IMR-90 (cell line): ENCODE measurements at regions not wholly inside any gene's neighbourhood (a gene's known extent, or its start where the extent isn't known, plus 50 kb on each side); places are given as distances from the start of the nearest gene placed in this dataset.

Source experiments
- ATAC-seq: fragments of 200-7000 bp; cut with Tn5 transposase; 2 replicates; pipeline ENCODE4 v1.9.1; 2020; ENCODE audit warnings: low read depth, mild to moderate bottlenecking, moderate library complexity
- BruUV-seq: library from RNA; stranded (reverse); fragments of 400-500 nt; replicated peaks from 2 replicates; lab custom pipeline; 2021; lab: Mats Ljungman, UMichigan
- CTCF ChIA-PET: fragments of 300-600 bp; formaldehyde crosslinking; extraction: SDS; loops from one replicate; lab custom pipeline; 2021; ENCODE audit warnings: antibody characterized with exemption; lab: Yijun Ruan, JAX
- POLR2A ChIA-PET: fragments of 300-600 bp; sonication (Branson Sonifier 250); formaldehyde crosslinking; loops from one replicate; lab custom pipeline; 2022; ENCODE audit warnings: antibody characterized with exemption; ENCODE audit not compliant: unreplicated experiment; lab: Charles Lee
- DNase-seq: peaks from one replicate; pipeline ENCODE4 v3.0.0; 2013
- H2AFZ ChIP-seq: replicated peaks from 2 replicates; pipeline ENCODE3; 2013; ENCODE audit warnings: low read length, mild to moderate bottlenecking; ENCODE audit not compliant: poor library complexity
- H2AK5ac ChIP-seq: 2 replicates; pipeline ENCODE4 v1.6.1; 2013; ENCODE audit warnings: low read depth, low read length, inconsistent platforms
- H2AK9ac ChIP-seq: replicated peaks from 2 replicates; pipeline ENCODE3; 2013; ENCODE audit warnings: mild to moderate bottlenecking, low read depth, low read length, moderate library complexity; ENCODE audit not compliant: poor library complexity
- H2BK120ac ChIP-seq: 2 replicates; pipeline ENCODE4 v1.6.1; 2013; ENCODE audit warnings: low read depth, low read length, inconsistent platforms
- H2BK15ac ChIP-seq: 3 replicates; pipeline ENCODE4 v1.6.1; 2013; ENCODE audit warnings: low read depth, low read length, inconsistent platforms
- H2BK20ac ChIP-seq: 2 replicates; pipeline ENCODE4 v1.6.1; 2013; ENCODE audit warnings: low read depth, mild to moderate bottlenecking, inconsistent platforms, low read length, moderate library complexity
- H2BK5ac ChIP-seq: 2 replicates; pipeline ENCODE4 v1.6.1; 2013; ENCODE audit warnings: mild to moderate bottlenecking, low read depth, low read length, inconsistent platforms; ENCODE audit not compliant: poor library complexity, severe bottlenecking
- H3K14ac ChIP-seq: replicated peaks from 2 replicates; pipeline ENCODE4 v1.6.1; 2013; ENCODE audit warnings: low read depth, low read length, inconsistent platforms
- H3K18ac ChIP-seq: 2 replicates; pipeline ENCODE4 v1.6.1; 2013; ENCODE audit warnings: low read depth, low read length, control low read depth
- H3K23ac ChIP-seq: 2 replicates; pipeline ENCODE4 v1.6.1; 2013; ENCODE audit warnings: low read depth, low read length, inconsistent platforms
- H3K27ac ChIP-seq: 2 replicates; pipeline ENCODE4 v1.5.1; 2013; ENCODE audit warnings: mild to moderate bottlenecking, control low read depth, low read length; ENCODE audit not compliant: insufficient read depth
- H3K27me3 ChIP-seq: 2 replicates; pipeline ENCODE4 v1.6.1; 2013; ENCODE audit warnings: low read length; ENCODE audit not compliant: control insufficient read depth, insufficient read depth
- H3K36me3 ChIP-seq: 2 replicates; pipeline ENCODE4 v1.6.1; 2013; ENCODE audit warnings: low read length, mixed read lengths; ENCODE audit not compliant: control insufficient read depth, insufficient read depth
- H3K4ac ChIP-seq: 2 replicates; pipeline ENCODE4 v1.6.1; 2013; ENCODE audit warnings: low read depth, low read length, inconsistent platforms
- H3K4me1 ChIP-seq: 2 replicates; pipeline ENCODE4 v1.6.1; 2013; ENCODE audit warnings: low read length, mixed read lengths; ENCODE audit not compliant: control insufficient read depth, insufficient read depth
- H3K4me2 ChIP-seq: 2 replicates; pipeline ENCODE4 v1.6.1; 2013; ENCODE audit warnings: low read depth, mild to moderate bottlenecking, control low read depth, low read length, moderate library complexity
- H3K4me3 ChIP-seq: 2 replicates; pipeline ENCODE4 v1.5.1; 2013; ENCODE audit warnings: low read depth, mild to moderate bottlenecking, control low read depth, low read length, moderate library complexity; ENCODE audit not compliant: insufficient read depth
- H3K56ac ChIP-seq: 2 replicates; pipeline ENCODE4 v1.6.1; 2013; ENCODE audit warnings: low read length, inconsistent platforms; ENCODE audit not compliant: insufficient read depth; ENCODE audit errors: extremely low read depth
- H3K79me1 ChIP-seq, 2 experiments: 2 replicates each; pipeline ENCODE4 v1.6.1; 2013; ENCODE audit warnings: low read length in 2 of 2, inconsistent platforms in 1 of 2, low read depth in 1 of 2
- H3K9ac ChIP-seq: 2 replicates; pipeline ENCODE4 v1.6.1; 2013; ENCODE audit warnings: low read depth, low read length, control low read depth
- H3K9me1 ChIP-seq: 2 replicates; pipeline ENCODE4 v1.6.1; 2013; ENCODE audit warnings: low read length, inconsistent platforms; ENCODE audit not compliant: insufficient read depth
- H3K9me3 ChIP-seq: 2 replicates; pipeline ENCODE4 v1.6.1; 2013; ENCODE audit warnings: low read length; ENCODE audit not compliant: control insufficient read depth, insufficient read depth
- H4K20me1 ChIP-seq: 2 replicates; pipeline ENCODE4 v1.6.1; 2013; ENCODE audit warnings: low read length, inconsistent platforms; ENCODE audit not compliant: insufficient read depth
- H4K5ac ChIP-seq: 2 replicates; pipeline ENCODE4 v1.6.1; 2013; ENCODE audit warnings: mild to moderate bottlenecking, low read depth, low read length, control low read depth
- H4K8ac ChIP-seq, 2 experiments: 2 replicates each; pipeline ENCODE4 v1.6.1; 2013; ENCODE audit warnings: low read depth in 2 of 2, low read length in 2 of 2, control low read depth in 1 of 2, inconsistent platforms in 1 of 2
- H4K91ac ChIP-seq: 2 replicates; pipeline ENCODE4 v1.6.1; 2013; ENCODE audit warnings: low read depth, low read length, inconsistent platforms; ENCODE audit not compliant: insufficient read depth
- CHD1 ChIP-seq: IDR thresholded peaks from 2 replicates; pipeline ENCODE4 v1.6.1; 2012; ENCODE audit warnings: low read depth, low read length, improper control_type of control experiment
- CTCF ChIP-seq: conservative IDR thresholded peaks from 2 replicates; pipeline ENCODE4 v1.5.1; 2012; ENCODE audit warnings: mild to moderate bottlenecking, low read depth, low read length, improper control_type of control experiment
- ELK1 ChIP-seq: fragments of 150-350 bp; IDR thresholded peaks from 2 replicates; pipeline ENCODE4 v1.6.1; 2016; ENCODE audit warnings: low read depth, mild to moderate bottlenecking, low read length, moderate library complexity, borderline replicate concordance
- MAFK ChIP-seq: IDR thresholded peaks from 2 replicates; pipeline ENCODE4 v1.6.1; 2012; ENCODE audit warnings: low read depth, low read length, improper control_type of control experiment
- MAZ ChIP-seq: IDR thresholded peaks from 2 replicates; pipeline ENCODE4 v1.6.1; 2012; ENCODE audit warnings: low read depth, mild to moderate bottlenecking, low read length, improper control_type of control experiment, moderate library complexity, borderline replicate concordance
- MXI1 ChIP-seq: IDR thresholded peaks from 2 replicates; pipeline ENCODE4 v1.6.1; 2012; ENCODE audit warnings: low read depth, mild to moderate bottlenecking, low read length, moderate library complexity, borderline replicate concordance
- NFE2L2 ChIP-seq: fragments of 150-350 bp; IDR thresholded peaks from 2 replicates; pipeline ENCODE4 v1.6.1; 2016; ENCODE audit warnings: low read depth, mild to moderate bottlenecking, low read length
- RCOR1 ChIP-seq: IDR thresholded peaks from 2 replicates; pipeline ENCODE4 v1.6.1; 2012; ENCODE audit warnings: mild to moderate bottlenecking, low read length, improper control_type of control experiment; ENCODE audit not compliant: insufficient replicate concordance
- RFX5 ChIP-seq: IDR thresholded peaks from 2 replicates; pipeline ENCODE4 v1.8.0; 2012; ENCODE audit warnings: low read depth, mild to moderate bottlenecking, low read length, moderate library complexity
- SMC3 ChIP-seq: fragments of 150-350 bp; IDR thresholded peaks from 2 replicates; pipeline ENCODE4 v1.6.1; 2016; ENCODE audit warnings: low read depth, mild to moderate bottlenecking, antibody characterized with exemption, low read length, moderate library complexity
- USF2 ChIP-seq: fragments of 150-350 bp; IDR thresholded peaks from 2 replicates; pipeline ENCODE4 v1.6.1; 2017; ENCODE audit warnings: mild to moderate bottlenecking, antibody characterized with exemption, low read length, low read depth
- WGBS, 2 experiments: methylation state at CpG; one replicate each; pipeline versions ENCODE4 v1.1.5 to v1.1.7; 2013; ENCODE audit warnings: missing lambda C conversion rate in 2 of 2; ENCODE audit not compliant: insufficient read length in 1 of 2; ENCODE audit errors: extremely low coverage in 2 of 2; 5-methylcytosine and 5-hydroxymethylcytosine counted together
- dilution Hi-C: fragments of 300-500 bp; cut with HindIII; formaldehyde crosslinking; loops from one replicate; pipeline ENCODE4 v1.14.3; 2018; ENCODE audit warnings: low sequenced_read_pairs; ENCODE audit not compliant: unreplicated experiment
- in situ Hi-C: fragments of 300-500 bp; cut with MboI; formaldehyde crosslinking; loops from 3 replicates; pipeline ENCODE4 v1.14.3; 2019; ENCODE audit warnings: low sequenced_read_pairs, inconsistent platforms, mixed read lengths
- intact Hi-C: fragments of 100-400 bp; cut with micrococcal nuclease; formaldehyde crosslinking; loops from 2 replicates; pipeline ENCODE4 v1.10.0; 2022

- in situ Hi-C loops: no loop called here
- ATAC-seq (no peak), DNase-seq (no peak)
- TF ChIP-seq RFX5 (no peak), MAZ (no peak), RCOR1 (no peak), ELK1 (no peak), CTCF (no peak), NFE2L2 (no peak), SMC3 (no peak), MAFK (no peak), MXI1 (no peak), CHD1 (no peak), USF2 (no peak)
- Histone ChIP-seq H3K9ac (no peak overlapping the region), H3K79me1 (no peaks in the 10 kb centered on the region), H3K9me3 (no peaks in the 10 kb centered on the region), H3K4me2 (no peak overlapping the region), H3K36me3 (no peaks in the 10 kb centered on the region), H2AK9ac (no peak overlapping the region), H4K91ac (no peak overlapping the region), H3K4me1 (no peaks in the 10 kb centered on the region), H2BK20ac (no peak overlapping the region), H3K4me3 (no peak overlapping the region), H3K14ac (no peak overlapping the region), H2BK15ac (no peak overlapping the region), H2AFZ (no peak overlapping the region), H3K27ac (no peak overlapping the region), H2BK120ac (no peak overlapping the region), H4K5ac (no peak overlapping the region), H3K27me3 (no peaks in the 10 kb centered on the region), H3K18ac (no peak overlapping the region), H3K23ac (no peak overlapping the region), H2AK5ac (no peak overlapping the region), H3K9me1 (no peaks in the 10 kb centered on the region), H3K4ac (no peak overlapping the region), H4K20me1 (no peaks in the 10 kb centered on the region), H4K8ac (no peak overlapping the region), H3K56ac (no peak overlapping the region), H2BK5ac (no peak overlapping the region)
- ChIA-PET POLR2A (no interaction called here), CTCF (no interaction called here)
- BruUV-seq: no TSS peak
- intact Hi-C loops: no loop called here
- dilution Hi-C loops: no loop called here
- no CpG with 5 or more reads among the region's 3 CpGs for WGBS, 2 experiments
These were observed 128.7 kb upstream of the GIMD1 start for GRCh38 chr4:106497271-106497670.
